Body of pancreas (tissue), 4 donors: ENCODE measurements at regions not wholly inside any gene's neighbourhood (a gene's known extent, or its start where the extent isn't known, plus 50 kb on each side); places are given as distances from the start of the nearest gene placed in this dataset.

Experiments used
- ATAC-seq: fragments of 150-250 bp; one replicate; pipeline ENCODE4 v1.9.1; 2016
- DNase-seq, 4 donors: peaks; one replicate each; pipeline ENCODE4 v3.0.0-alpha.2; 2019
- H3K27ac ChIP-seq, 4 donors: fragments of 200-600 bp; sonication (generic); 1 replicate in 3 of 4; 2 replicates in 1 of 4; pipeline versions ENCODE4 v1.5.1 to v1.6.1; 2016 to 2019; ENCODE audit warnings: mild to moderate bottlenecking in 1 of 4, mixed read lengths in 1 of 4, moderate library complexity in 1 of 4
- H3K27me3 ChIP-seq, 2 donors: fragments of 200-600 bp; sonication (generic); one replicate each; pipeline ENCODE4 v1.6.0; 2016; ENCODE audit warnings: mild to moderate bottlenecking in 1 of 2
- H3K36me3 ChIP-seq, 2 donors: fragments of 200-600 bp; sonication (generic); replicated peaks in 1 of 2; 2 replicates each; pipeline ENCODE4 v1.5.1; 2016; ENCODE audit warnings: low read depth in 2 of 2; ENCODE audit not compliant: insufficient read depth in 1 of 2
- H3K4me1 ChIP-seq: fragments of 200-600 bp; sonication (generic); one replicate; pipeline ENCODE4 v1.6.0; 2016
- H3K4me3 ChIP-seq, 2 donors: fragments of 200-600 bp; sonication (generic); 1 replicate in 1 of 2; 2 replicates in 1 of 2; pipeline ENCODE4 v1.5.1; 2016 to 2019
- H3K9me3 ChIP-seq, 3 donors: fragments of 200-600 bp; sonication (generic); 1 replicate in 2 of 3; 2 replicates in 1 of 3; pipeline ENCODE4 v1.5.1; 2016
- POLR2A ChIP-seq, 3 donors: fragments of 450-650 bp; IDR thresholded peaks; one replicate each; pipeline ENCODE4 v1.6.1; 2016; ENCODE audit warnings: antibody characterized with exemption in 3 of 3, mild to moderate bottlenecking in 2 of 3
- WGBS, 2 donors: methylation state at CpG; one replicate each; pipeline ENCODE4 v1.1.5; 2017; 5-methylcytosine and 5-hydroxymethylcytosine counted together
- intact Hi-C: fragments of 100-400 bp; cut with DNase I; formaldehyde crosslinking; loops from one replicate; pipeline ENCODE4 v1.15.1; 2023
- TF ChIP-seq, protein P1 (sequence below), 7 experiments: fragments of 450-650 bp in 4 of 7; fragments of 200-600 bp in 3 of 7; sonication (generic) in 3 of 7; IDR thresholded peaks; one replicate each; pipeline ENCODE4 v1.5.1; 2016 to 2019; ENCODE audit warnings: antibody characterized with exemption in 7 of 7

DNA sequence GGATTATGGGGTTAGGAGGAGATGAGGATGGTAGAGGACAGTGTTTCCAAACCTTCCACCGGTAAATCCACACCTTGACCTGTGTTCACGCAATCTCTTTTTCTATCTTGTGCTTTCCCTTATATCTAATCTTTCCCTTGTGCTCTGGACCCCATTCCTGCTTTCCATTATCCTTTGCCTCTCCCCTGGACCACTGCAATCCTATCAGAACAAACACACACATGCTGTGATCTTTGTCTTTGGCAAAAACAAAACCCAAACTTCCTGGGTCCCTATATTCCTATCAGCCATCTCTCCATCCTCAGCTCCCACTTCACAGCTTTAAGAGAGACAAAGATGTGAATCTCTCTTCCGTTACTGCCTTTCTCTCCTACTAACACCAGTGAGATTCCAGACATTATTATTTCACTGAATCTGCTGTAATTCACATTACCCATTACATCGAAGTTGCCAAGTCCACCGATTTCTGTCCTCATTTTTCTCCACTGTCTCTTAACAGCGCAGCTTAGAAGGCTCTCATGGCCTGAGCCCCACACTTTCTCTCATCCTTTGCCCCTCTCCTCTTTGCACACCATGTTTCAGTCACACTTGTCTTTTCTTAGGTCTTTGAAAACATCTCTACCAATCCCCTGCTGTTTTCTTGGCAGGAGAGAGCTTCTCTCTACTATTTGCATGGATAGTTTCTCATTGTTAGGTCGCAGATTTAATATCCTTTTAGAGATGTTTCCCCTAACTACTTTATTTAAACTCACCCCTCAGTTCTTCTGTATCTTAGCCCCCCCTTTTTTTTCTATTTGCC is 230.0 kb upstream of the B3GALT2 start:
- Histone ChIP-seq H3K9me3 (no peaks in the 10 kb centered on the region), H3K4me3 (no peak overlapping the region), H3K36me3 (no peaks in the 10 kb centered on the region), H3K27ac (no peak overlapping the region), H3K27me3 (no peaks in the 10 kb centered on the region), H3K4me1 (peaks cover 8% of the 10 kb centered on the region)
- TF ChIP-seq, protein P1, sequence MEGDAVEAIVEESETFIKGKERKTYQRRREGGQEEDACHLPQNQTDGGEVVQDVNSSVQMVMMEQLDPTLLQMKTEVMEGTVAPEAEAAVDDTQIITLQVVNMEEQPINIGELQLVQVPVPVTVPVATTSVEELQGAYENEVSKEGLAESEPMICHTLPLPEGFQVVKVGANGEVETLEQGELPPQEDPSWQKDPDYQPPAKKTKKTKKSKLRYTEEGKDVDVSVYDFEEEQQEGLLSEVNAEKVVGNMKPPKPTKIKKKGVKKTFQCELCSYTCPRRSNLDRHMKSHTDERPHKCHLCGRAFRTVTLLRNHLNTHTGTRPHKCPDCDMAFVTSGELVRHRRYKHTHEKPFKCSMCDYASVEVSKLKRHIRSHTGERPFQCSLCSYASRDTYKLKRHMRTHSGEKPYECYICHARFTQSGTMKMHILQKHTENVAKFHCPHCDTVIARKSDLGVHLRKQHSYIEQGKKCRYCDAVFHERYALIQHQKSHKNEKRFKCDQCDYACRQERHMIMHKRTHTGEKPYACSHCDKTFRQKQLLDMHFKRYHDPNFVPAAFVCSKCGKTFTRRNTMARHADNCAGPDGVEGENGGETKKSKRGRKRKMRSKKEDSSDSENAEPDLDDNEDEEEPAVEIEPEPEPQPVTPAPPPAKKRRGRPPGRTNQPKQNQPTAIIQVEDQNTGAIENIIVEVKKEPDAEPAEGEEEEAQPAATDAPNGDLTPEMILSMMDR (IDR thresholded peaks at IDR 0.05) = no peak
- no peak for TF ChIP-seq POLR2A (IDR thresholded peaks at IDR 0.05)
- intact Hi-C loops = no loop called here
- DNase-seq (no peak), ATAC-seq (no peak)
- 95 to 96% methylated on average over 7 of the region's 7 CpGs for WGBS, 2 donors

DNA sequence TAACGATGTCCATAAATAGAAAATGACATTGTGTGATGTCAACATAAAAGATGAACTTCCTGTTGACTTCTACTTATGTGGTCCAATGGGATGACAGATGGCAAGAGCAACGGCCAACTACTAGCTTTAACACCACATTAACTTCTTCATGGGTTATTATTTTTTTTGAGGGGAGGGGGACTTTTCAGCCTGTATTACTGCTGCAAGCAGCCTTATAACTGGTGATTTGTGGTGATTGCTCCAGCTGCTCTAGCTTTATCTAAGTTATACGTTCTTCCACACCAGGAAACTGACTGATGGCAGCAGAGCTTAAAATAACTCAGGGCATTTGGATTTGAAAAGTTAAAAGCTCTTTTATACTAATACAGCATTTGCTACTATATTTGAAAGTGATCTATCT is 228.8 kb upstream of the B3GALT2 start:
- peaks cover 8% of the 10 kb centered on the region for H3K4me1 ChIP-seq
- no peaks in the 10 kb centered on the region for H3K36me3 ChIP-seq
- no peaks in the 10 kb centered on the region for H3K9me3 ChIP-seq
- H3K27me3 ChIP-seq = no peaks in the 10 kb centered on the region
- intact Hi-C loops = no loop called here
- no peak for TF ChIP-seq POLR2A (IDR thresholded peaks at IDR 0.05)
- TF ChIP-seq, protein P1 (IDR thresholded peaks at IDR 0.05) = no peak
- DNase-seq (no peak), ATAC-seq (no peak)
- WGBS, 2 donors = 53 to 61% methylated on average over 3 of the region's 3 CpGs
- H3K27ac ChIP-seq = no peak overlapping the region
- no peak overlapping the region for H3K4me3 ChIP-seq

DNA sequence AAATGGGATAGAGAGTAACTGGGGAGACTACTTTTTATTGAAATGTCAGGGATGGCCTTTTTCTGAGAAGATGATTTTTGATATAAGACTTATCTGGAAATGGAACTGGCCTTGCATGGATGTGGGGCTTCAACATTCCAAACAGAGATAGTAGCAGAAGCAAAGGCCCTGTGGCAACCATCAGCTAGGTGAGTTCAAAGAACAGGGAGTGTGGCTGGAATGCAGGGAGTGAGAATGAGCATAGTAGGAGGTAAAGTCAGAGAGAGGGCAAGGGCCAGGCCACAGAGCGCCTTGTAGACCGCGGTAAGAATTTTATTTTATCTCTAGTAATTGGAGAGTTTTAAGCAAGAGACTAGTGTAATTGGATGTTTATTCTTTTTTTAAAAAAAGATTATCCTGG is 227.0 kb upstream of the B3GALT2 start:
- TF ChIP-seq, protein P1 (IDR thresholded peaks at IDR 0.05) = no peak
- no peak for TF ChIP-seq POLR2A (IDR thresholded peaks at IDR 0.05)
- DNase-seq (no peak), ATAC-seq (no peak)
- Histone ChIP-seq H3K27me3 (no peaks in the 10 kb centered on the region), H3K4me1 (peaks cover 19% of the 10 kb centered on the region), H3K27ac (no peak overlapping the region), H3K36me3 (no peaks in the 10 kb centered on the region), H3K9me3 (no peaks in the 10 kb centered on the region), H3K4me3 (no peak overlapping the region)
- whole genome bisulfite sequencing, 2 donors = 95 to 100% methylated on average over 3 of the region's 3 CpGs
- intact Hi-C loops = no loop called here

DNA sequence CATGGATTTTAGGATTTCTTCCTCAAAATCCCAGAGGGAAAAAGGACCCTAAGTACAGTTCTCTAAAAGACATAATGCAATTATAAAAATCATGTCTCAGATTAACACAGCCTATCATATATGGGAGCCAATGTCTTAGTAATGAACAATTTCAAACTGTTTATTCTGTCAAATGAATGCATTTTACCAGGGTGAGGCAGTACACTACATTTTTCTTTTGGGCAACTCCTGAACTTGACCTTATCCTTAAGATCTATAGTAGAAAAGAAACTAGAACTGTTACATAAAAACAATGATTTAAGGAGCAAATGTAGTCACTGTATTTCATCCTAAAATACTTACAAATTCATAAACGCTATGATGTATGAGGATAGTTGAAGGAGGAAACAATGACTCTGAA is 226.3 kb upstream of the B3GALT2 start:
- no peak for ATAC-seq
- DNase-seq = no peak
- no peak for TF ChIP-seq POLR2A (IDR thresholded peaks at IDR 0.05)
- TF ChIP-seq, protein P1 (IDR thresholded peaks at IDR 0.05) = no peak
- Histone ChIP-seq H3K4me3 (no peak overlapping the region), H3K9me3 (no peaks in the 10 kb centered on the region), H3K27ac (no peak overlapping the region), H3K27me3 (no peaks in the 10 kb centered on the region), H3K36me3 (no peaks in the 10 kb centered on the region), H3K4me1 (peaks cover 19% of the 10 kb centered on the region)
- WGBS, 2 donors = 89 to 95% methylated on average over 1 of the region's 1 CpG
- intact Hi-C loops = no loop called here

DNA sequence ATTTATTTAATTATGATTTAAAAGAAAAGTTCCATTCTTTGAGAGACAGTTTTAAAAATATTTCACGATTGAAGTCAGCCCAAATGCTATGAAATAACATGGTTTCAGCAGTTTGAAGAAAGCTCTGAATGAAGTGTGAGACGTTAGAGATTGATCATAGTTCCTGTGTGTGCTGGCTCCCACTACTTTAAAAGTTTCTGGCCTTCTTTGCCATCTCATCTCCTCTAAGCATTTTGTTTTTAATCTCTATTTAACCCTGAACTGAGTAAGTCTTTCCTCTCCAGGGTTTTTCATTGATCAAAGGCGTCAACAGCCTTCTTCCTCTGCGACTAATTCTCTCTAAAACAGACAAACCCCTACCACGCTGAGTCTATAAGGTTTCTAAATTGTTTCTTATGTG is 225.3 kb upstream of the B3GALT2 start:
- no peak overlapping the region for H3K27ac ChIP-seq
- H3K36me3 ChIP-seq = no peaks in the 10 kb centered on the region
- no peak overlapping the region for H3K4me3 ChIP-seq
- no peaks in the 10 kb centered on the region for H3K9me3 ChIP-seq
- DNase-seq (no peak), ATAC-seq (no peak)
- intact Hi-C loops = no loop called here
- 69 to 71% methylated on average over 5 of the region's 5 CpGs for WGBS, 2 donors
- no peaks in the 10 kb centered on the region for H3K27me3 ChIP-seq
- peaks cover 27% of the 10 kb centered on the region for H3K4me1 ChIP-seq
- TF ChIP-seq POLR2A (IDR thresholded peaks at IDR 0.05) = no peak
- TF ChIP-seq, protein P1 (IDR thresholded peaks at IDR 0.05) = no peak
